ENCODE measurements at regions not wholly inside any gene's neighbourhood (a gene's known extent, or its start where the extent isn't known, plus 50 kb on each side); places are given as distances from the start of the nearest gene placed in this dataset.

DNA sequence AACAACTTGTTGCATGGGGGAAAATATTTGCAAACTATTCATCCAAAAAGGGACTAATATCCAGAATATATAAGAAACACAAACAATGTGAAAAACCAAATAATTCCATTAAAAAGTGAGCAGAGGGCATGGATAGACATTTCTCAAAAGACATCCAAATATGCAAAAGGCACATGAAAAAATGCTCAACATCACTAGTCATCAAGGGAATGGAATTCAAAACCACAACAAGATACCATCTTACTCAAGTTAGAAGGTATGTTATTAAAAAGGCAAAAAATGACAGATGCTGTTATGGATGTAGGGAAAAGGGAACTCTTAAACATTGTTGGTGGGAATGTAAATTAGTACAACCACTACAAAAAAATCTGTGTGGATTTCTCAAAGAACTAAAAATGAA is 396.5 kb downstream of the CCDC85A start:
- TF ChIP-seq POLR2A (IDR thresholded peaks at IDR 0.05; ENCODE audit: low read length), result no peak
- TF ChIP-seq GATA1 (IDR thresholded peaks at IDR 0.05; ENCODE audit: low read depth, low read length), result no peak

Measured in erythroblast (primary cell).